Naive thymus-derived CD8-positive, alpha-beta T cell (primary cell): ENCODE measurements at regions not wholly inside any gene's neighbourhood (a gene's known extent, or its start where the extent isn't known, plus 50 kb on each side); places are given as distances from the start of the nearest gene placed in this dataset.
A peak's percentile ranks its signal among the peaks of the same experiment; 100 is the strongest.

ENCODE experiments used
- ATAC-seq, 2 donors: fragments of 150-1000 bp; cut with Tn5 transposase in 1 of 2; sonication (Bioruptor Pico), chemical (Tn5 transposase) in 1 of 2; 1 replicate in 1 of 2; 2 replicates in 1 of 2; pipeline ENCODE4 v1.10.0; 2021; ENCODE audit warnings: mild to moderate bottlenecking in 2 of 2, moderate library complexity in 2 of 2
- POLR2A ChIA-PET: fragments of 350-600 bp; sonication (Branson Sonifier 250); formaldehyde crosslinking; loops from one replicate; lab custom pipeline; 2021; ENCODE audit warnings: antibody characterized with exemption; lab: Charles Lee
- DNase-seq, 10 donors: peaks; one replicate each; pipeline versions ENCODE4 v3.0.0 to v3.0.0-alpha.2; 2020 to 2022
- H3K27ac Mint-ChIP-seq, 10 donors: one replicate each; pipeline ENCODE4 v1.8.0; 2020 to 2022; ENCODE audit warnings: mild to moderate bottlenecking in 10 of 10, mixed read lengths in 10 of 10, moderate library complexity in 4 of 10, inconsistent platforms in 1 of 10
- H3K27me3 Mint-ChIP-seq, 5 donors: one replicate each; pipeline ENCODE4 v1.8.0; 2021 to 2022; ENCODE audit warnings: mixed read lengths in 5 of 5
- H3K36me3 Mint-ChIP-seq, 3 donors: one replicate each; pipeline ENCODE4 v1.8.0; 2020 to 2022; ENCODE audit warnings: mixed read lengths in 3 of 3, mild to moderate bottlenecking in 2 of 3, inconsistent platforms in 1 of 3
- H3K4me1 Mint-ChIP-seq, 4 donors: one replicate each; pipeline ENCODE4 v1.8.0; 2021 to 2022; ENCODE audit warnings: mixed read lengths in 4 of 4
- H3K4me3 Mint-ChIP-seq, 10 donors: one replicate each; pipeline ENCODE4 v1.8.0; 2020 to 2022; ENCODE audit warnings: mild to moderate bottlenecking in 10 of 10, mixed read lengths in 10 of 10, moderate library complexity in 6 of 10, inconsistent platforms in 1 of 10
- H3K9me3 Mint-ChIP-seq, 9 donors: one replicate each; pipeline ENCODE4 v1.8.0; 2020 to 2022; ENCODE audit warnings: mixed read lengths in 9 of 9, mild to moderate bottlenecking in 3 of 9, inconsistent platforms in 1 of 9, moderate library complexity in 1 of 9

GRCh38 chr3:99534951-99535704 is 103.3 kb upstream of the COL8A1 start:
- ATAC-seq (no peak), DNase-seq (no peak)
- POLR2A ChIA-PET: no interaction called here
- no peaks in the 10 kb centered on the region for H3K4me1 Mint-ChIP-seq
- peaks cover 0 to 2% (median 0%) of the 10 kb centered on the region in 5 donors for H3K27me3 Mint-ChIP-seq
- H3K27ac Mint-ChIP-seq: no peak overlapping the region
- no peaks in the 10 kb centered on the region for H3K9me3 Mint-ChIP-seq
- H3K4me3 Mint-ChIP-seq: no peak overlapping the region
- no peaks in the 10 kb centered on the region for H3K36me3 Mint-ChIP-seq

- DNase-seq: no peak
Measured at GRCh38 chr3:99532246-99532645, 106.1 kb upstream of the COL8A1 start.

GRCh38 chr3:99529265-99529664 is 109.1 kb upstream of the COL8A1 start:
- Mint-ChIP-seq H3K9me3 (peaks cover 0 to 4% (median 0%) of the 10 kb centered on the region in 9 donors), H3K27me3 (peaks cover 0 to 4% (median 1%) of the 10 kb centered on the region in 5 donors), H3K4me3 (no peak overlapping the region), H3K4me1 (no peaks in the 10 kb centered on the region), H3K27ac (no peak overlapping the region), H3K36me3 (no peaks in the 10 kb centered on the region)
- ATAC-seq (no peak), DNase-seq (no peak)
- POLR2A ChIA-PET: no interaction called here

More at GRCh38 chr3:99532246-99532645, 106.1 kb upstream of the COL8A1 start:
- Mint-ChIP-seq H3K9me3 (no peaks in the 10 kb centered on the region), H3K4me3 (no peak overlapping the region), H3K36me3 (no peaks in the 10 kb centered on the region), H3K27ac (no peak overlapping the region), H3K27me3 (peaks cover 0 to 3% (median 0%) of the 10 kb centered on the region in 5 donors), H3K4me1 (no peaks in the 10 kb centered on the region)
- POLR2A ChIA-PET: no interaction called here
- no peak for ATAC-seq

GRCh38 chr3:99526921-99527320 is 111.5 kb upstream of the COL8A1 start:
- no peak overlapping the region for H3K27ac Mint-ChIP-seq
- POLR2A ChIA-PET: no interaction called here
- H3K4me1 Mint-ChIP-seq: no peaks in the 10 kb centered on the region
- H3K27me3 Mint-ChIP-seq: peaks cover 0 to 9% (median 1%) of the 10 kb centered on the region in 5 donors
- DNase-seq: no peak
- no peak for ATAC-seq
- no peak overlapping the region for H3K4me3 Mint-ChIP-seq
- peaks cover 0 to 4% (median 0%) of the 10 kb centered on the region in 9 donors for H3K9me3 Mint-ChIP-seq
- no peaks in the 10 kb centered on the region for H3K36me3 Mint-ChIP-seq

- POLR2A ChIA-PET: no interaction called here
Measured at GRCh38 chr3:99524559-99524958, 113.8 kb upstream of the COL8A1 start.

GRCh38 chr3:99523431-99524127 is 114.8 kb upstream of the COL8A1 start:
- no peak for ATAC-seq
- H3K36me3 Mint-ChIP-seq: no peaks in the 10 kb centered on the region
- POLR2A ChIA-PET: no interaction called here
- H3K9me3 Mint-ChIP-seq: peaks cover 0 to 7% (median 0%) of the 10 kb centered on the region in 9 donors
- peaks cover 0 to 12% (median 2%) of the 10 kb centered on the region in 5 donors for H3K27me3 Mint-ChIP-seq
- no peak for DNase-seq
- no peak overlapping the region for H3K4me3 Mint-ChIP-seq
- no peak overlapping the region for H3K27ac Mint-ChIP-seq
- H3K4me1 Mint-ChIP-seq: no peaks in the 10 kb centered on the region

More at GRCh38 chr3:99524559-99524958, 113.8 kb upstream of the COL8A1 start:
- Mint-ChIP-seq H3K4me3 (no peak overlapping the region), H3K27ac (no peak overlapping the region), H3K4me1 (no peaks in the 10 kb centered on the region), H3K9me3 (peaks cover 0 to 7% (median 0%) of the 10 kb centered on the region in 9 donors), H3K36me3 (no peaks in the 10 kb centered on the region), H3K27me3 (peaks cover 0 to 12% (median 2%) of the 10 kb centered on the region in 5 donors)
- ATAC-seq: no peak
- DNase-seq: no peak

GRCh38 chr3:99522147-99522546 is 116.2 kb upstream of the COL8A1 start:
- H3K4me3 Mint-ChIP-seq: peak overlapping the region in 1 of 10 donors; percentile 9
- ATAC-seq (no peak), DNase-seq (no peak)
- H3K9me3 Mint-ChIP-seq: peaks cover 0 to 7% (median 0%) of the 10 kb centered on the region in 9 donors
- no peaks in the 10 kb centered on the region for H3K36me3 Mint-ChIP-seq
- H3K4me1 Mint-ChIP-seq: no peaks in the 10 kb centered on the region
- POLR2A ChIA-PET: no interaction called here
- no peak overlapping the region for H3K27ac Mint-ChIP-seq
- peaks cover 0 to 12% (median 2%) of the 10 kb centered on the region in 5 donors for H3K27me3 Mint-ChIP-seq

GRCh38 chr3:99521551-99521950 is 116.8 kb upstream of the COL8A1 start:
- POLR2A ChIA-PET: no interaction called here
- ATAC-seq: no peak
- DNase-seq: no peak
- peaks cover 0 to 12% (median 2%) of the 10 kb centered on the region in 5 donors for H3K27me3 Mint-ChIP-seq
- no peaks in the 10 kb centered on the region for H3K4me1 Mint-ChIP-seq
- H3K27ac Mint-ChIP-seq: no peak overlapping the region
- H3K9me3 Mint-ChIP-seq: peaks cover 0 to 7% (median 0%) of the 10 kb centered on the region in 9 donors
- H3K36me3 Mint-ChIP-seq: no peaks in the 10 kb centered on the region
- no peak overlapping the region for H3K4me3 Mint-ChIP-seq

- no peaks in the 10 kb centered on the region for H3K36me3 Mint-ChIP-seq
- peaks cover 0 to 12% (median 2%) of the 10 kb centered on the region in 5 donors for H3K27me3 Mint-ChIP-seq
- H3K4me3 Mint-ChIP-seq: no peak overlapping the region
- no peak overlapping the region for H3K27ac Mint-ChIP-seq
- peaks cover 0 to 3% (median 0%) of the 10 kb centered on the region in 9 donors for H3K9me3 Mint-ChIP-seq
- POLR2A ChIA-PET: no interaction called here
- DNase-seq: no peak
- ATAC-seq: no peak
- H3K4me1 Mint-ChIP-seq: no peaks in the 10 kb centered on the region
Measured at GRCh38 chr3:99520513-99520912, 117.9 kb upstream of the COL8A1 start.

- no peak overlapping the region for H3K4me3 Mint-ChIP-seq
- ATAC-seq (no peak), DNase-seq (no peak)
- POLR2A ChIA-PET: no interaction called here
- peaks cover 0 to 6% (median 2%) of the 10 kb centered on the region in 5 donors for H3K27me3 Mint-ChIP-seq
- no peaks in the 10 kb centered on the region for H3K36me3 Mint-ChIP-seq
- peaks cover 0 to 3% (median 0%) of the 10 kb centered on the region in 9 donors for H3K9me3 Mint-ChIP-seq
- no peaks in the 10 kb centered on the region for H3K4me1 Mint-ChIP-seq
- H3K27ac Mint-ChIP-seq: no peak overlapping the region
Measured at GRCh38 chr3:99516936-99517335, 121.5 kb upstream of the COL8A1 start.

GRCh38 chr3:99515891-99516290 is 122.5 kb upstream of the COL8A1 start:
- Mint-ChIP-seq H3K27ac (no peak overlapping the region), H3K9me3 (peaks cover 0 to 3% (median 0%) of the 10 kb centered on the region in 9 donors), H3K4me3 (no peak overlapping the region), H3K27me3 (peaks cover 0 to 4% (median 0%) of the 10 kb centered on the region in 5 donors), H3K4me1 (no peaks in the 10 kb centered on the region), H3K36me3 (no peaks in the 10 kb centered on the region)
- ATAC-seq: no peak
- DNase-seq: no peak
- POLR2A ChIA-PET: no interaction called here

GRCh38 chr3:99509224-99509623 is 129.2 kb upstream of the COL8A1 start:
- Mint-ChIP-seq H3K4me3 (no peak overlapping the region), H3K36me3 (no peaks in the 10 kb centered on the region), H3K27me3 (peaks cover 0 to 4% (median 0%) of the 10 kb centered on the region in 5 donors), H3K9me3 (peaks cover 0 to 2% (median 0%) of the 10 kb centered on the region in 9 donors), H3K4me1 (peaks cover 0 to 3% (median 0%) of the 10 kb centered on the region in 4 donors), H3K27ac (no peak overlapping the region)
- DNase-seq (no peak), ATAC-seq (no peak)
- POLR2A ChIA-PET: no interaction called here

- Mint-ChIP-seq H3K36me3 (no peaks in the 10 kb centered on the region), H3K27me3 (peaks cover 0 to 4% (median 0%) of the 10 kb centered on the region in 5 donors), H3K4me3 (no peak overlapping the region), H3K27ac (no peak overlapping the region), H3K4me1 (peaks cover 0 to 3% (median 0%) of the 10 kb centered on the region in 4 donors), H3K9me3 (peaks cover 0 to 2% (median 0%) of the 10 kb centered on the region in 9 donors)
- DNase-seq (no peak), ATAC-seq (no peak)
- POLR2A ChIA-PET: no interaction called here
Measured at GRCh38 chr3:99508191-99508590, 130.2 kb upstream of the COL8A1 start.
